Ovary (tissue), 3 donors: ENCODE measurements at regions not wholly inside any gene's neighbourhood (a gene's known extent, or its start where the extent isn't known, plus 50 kb on each side); places are given as distances from the start of the nearest gene placed in this dataset.

Source experiments
- CTCF ChIP-seq, 3 donors: fragments of 450-650 bp in 2 of 3; fragments of 200-600 bp in 1 of 3; IDR thresholded peaks; one replicate each; pipeline versions ENCODE4 v1.5.1 to v1.8.0; 2016 to 2022; ENCODE audit warnings: antibody characterized with exemption in 3 of 3, mild to moderate bottlenecking in 1 of 3
- EP300 ChIP-seq: sonication (generic); formaldehyde crosslinking; IDR thresholded peaks from one replicate; pipeline ENCODE4 v1.6.1; 2017; ENCODE audit warnings: antibody characterized with exemption
- POLR2A ChIP-seq: fragments of 450-650 bp; IDR thresholded peaks from one replicate; pipeline ENCODE4 v1.6.1; 2017; ENCODE audit warnings: antibody characterized with exemption, mild to moderate bottlenecking, moderate library complexity
- donor health status: DM: no; HTN: no; CAD: no.

GRCh38 chr1:50343323-50343722 is 79.9 kb downstream of the DMRTA2 start:
- no peak for TF ChIP-seq CTCF (IDR thresholded peaks at IDR 0.05)
- TF ChIP-seq POLR2A = no peak
- no peak for TF ChIP-seq EP300
